K562 (cell line): ENCODE measurements at regions not wholly inside any gene's neighbourhood (a gene's known extent, or its start where the extent isn't known, plus 50 kb on each side); places are given as distances from the start of the nearest gene placed in this dataset.

Source experiments
- ATAC-seq: fragments of 200-7000 bp; cut with Tn5 transposase; 3 replicates; pipeline ENCODE4 v1.9.1; 2020; ENCODE audit warnings: moderate library complexity
- BruUV-seq: library from RNA; stranded (reverse); fragments of 400-500 nt; replicated peaks from 2 replicates; lab custom pipeline; 2021; lab: Mats Ljungman, UMichigan
- CTCF ChIA-PET: fragments of 300-600 bp; formaldehyde crosslinking; extraction: SDS; loops from one replicate; lab custom pipeline; 2021; ENCODE audit warnings: low intra/inter-chr PET ratio; lab: Yijun Ruan, JAX
- POLR2A ChIA-PET: fragments of 300-600, 350-650 bp; sonication (Branson Sonifier 250); formaldehyde crosslinking; extraction: SDS; loops from one replicate; lab custom pipeline; 2021; ENCODE audit warnings: antibody characterized with exemption, inconsistent platforms; lab: Yijun Ruan, JAX
- DNase-seq, 4 experiments: peaks; one replicate each; pipeline versions ENCODE4 v3.0.0 to v3.0.0-alpha.2; 2011 to 2018; ENCODE audit warnings: low spot score in 3 of 4, mixed read lengths in 3 of 4; ENCODE audit errors: extremely low read depth in 1 of 4
- FAIRE-seq: peaks from 2 replicates; lab custom pipeline; 2011; peaks lifted over from hg19 to GRCh38; lab: Jason Lieb, UNC
- H2AFZ ChIP-seq: 2 replicates; pipeline ENCODE4 v1.6.0; 2011; ENCODE audit warnings: low read depth, low read length, control low read depth, inconsistent platforms
- H3K27ac ChIP-seq: fragments of 200-600 bp; 3 replicates; pipeline ENCODE4 v1.8.0; 2011; ENCODE audit warnings: low read depth, mild to moderate bottlenecking, control low read depth, inconsistent platforms, low read length, moderate library complexity, mixed read lengths; ENCODE audit errors: extremely low read depth
- H3K27me3 ChIP-seq, 2 experiments: fragments of 300-600 bp in 1 of 2; 2 replicates in 1 of 2; 3 replicates in 1 of 2; pipeline versions ENCODE4 v1.6.0 to v1.8.0; 2011; ENCODE audit warnings: inconsistent platforms in 2 of 2, low read length in 2 of 2, mild to moderate bottlenecking in 1 of 2, mixed read lengths in 1 of 2, moderate library complexity in 1 of 2; ENCODE audit not compliant: control insufficient read depth in 2 of 2, insufficient read depth in 2 of 2
- H3K36me3 ChIP-seq: fragments of 300-600 bp; 3 replicates; pipeline ENCODE4 v1.8.0; 2011; ENCODE audit warnings: mild to moderate bottlenecking, low read length, inconsistent platforms; ENCODE audit not compliant: control insufficient read depth, insufficient read depth
- H3K4me1 ChIP-seq, 2 experiments: fragments of 200-600 bp in 1 of 2; replicated peaks in 1 of 2; 2 replicates in 1 of 2; 3 replicates in 1 of 2; pipeline versions ENCODE4 v1.5.1 to v1.8.0; 2011; ENCODE audit warnings: inconsistent platforms in 2 of 2, low read length in 2 of 2, mild to moderate bottlenecking in 1 of 2, mixed read lengths in 1 of 2, moderate library complexity in 1 of 2; ENCODE audit not compliant: control insufficient read depth in 2 of 2, insufficient read depth in 2 of 2
- H3K4me2 ChIP-seq: 2 replicates; pipeline ENCODE4 v1.6.1; 2011; ENCODE audit warnings: low read length, control low read depth, inconsistent platforms, mixed read lengths; ENCODE audit not compliant: insufficient read depth
- H3K4me3 ChIP-seq: fragments of 200-600 bp; sonication (generic), shearing (Covaris generic); 2 replicates; pipeline ENCODE4 v1.5.1; 2016; ENCODE audit warnings: control low read depth, inconsistent platforms
- H3K79me2 ChIP-seq: fragments of 200-600 bp; 3 replicates; pipeline ENCODE4 v1.8.0; 2011; ENCODE audit warnings: low read length, inconsistent platforms; ENCODE audit not compliant: control insufficient read depth, insufficient read depth
- H3K9ac ChIP-seq, 2 experiments: 2 replicates each; pipeline versions ENCODE4 v1.6.0 to v1.6.1; 2011; ENCODE audit warnings: low read depth in 2 of 2, low read length in 2 of 2, control low read depth in 1 of 2, inconsistent platforms in 1 of 2, mild to moderate bottlenecking in 1 of 2, mixed read lengths in 1 of 2; ENCODE audit not compliant: insufficient read depth in 1 of 2
- H3K9me1 ChIP-seq: one replicate; pipeline ENCODE4 v1.6.0; 2011; ENCODE audit warnings: inconsistent platforms, mild to moderate bottlenecking, low read length, moderate library complexity; ENCODE audit not compliant: control insufficient read depth, insufficient read depth
- H3K9me3 ChIP-seq: replicated peaks from 2 replicates; pipeline ENCODE4 v1.5.1; 2011; ENCODE audit warnings: low read depth, low read length, inconsistent platforms; ENCODE audit not compliant: control insufficient read depth, insufficient read depth
- H4K20me1 ChIP-seq: replicated peaks from 2 replicates; pipeline ENCODE4 v1.6.1; 2011; ENCODE audit warnings: low read length, inconsistent platforms, mixed read lengths; ENCODE audit not compliant: control insufficient read depth, insufficient read depth
- ARHGAP35 ChIP-seq: fragments of 450-650 bp; IDR thresholded peaks from 2 replicates; pipeline ENCODE4 v1.6.1; 2018; ENCODE audit not compliant: partially characterized antibody
- FIP1L1 ChIP-seq: fragments of 200-400 bp; formaldehyde crosslinking; IDR thresholded peaks from 2 replicates; pipeline ENCODE4 v1.6.1; 2018; ENCODE audit warnings: mild to moderate bottlenecking, low read depth, low read length; ENCODE audit not compliant: poor library complexity, severe bottlenecking
- MAFF ChIP-seq: IDR thresholded peaks from 2 replicates; pipeline ENCODE4 v1.6.1; 2012; ENCODE audit warnings: low read length, improper control_type of control experiment
- MTF1 ChIP-seq: fragments of 250-450 bp; sonication (Bioruptor Pico); IDR thresholded peaks from 2 replicates; pipeline ENCODE4 v1.9.0; 2021; ENCODE audit warnings: moderate library complexity, mild to moderate bottlenecking, inconsistent platforms, borderline replicate concordance
- NFYB ChIP-seq: IDR thresholded peaks from 2 replicates; pipeline ENCODE4 v1.6.1; 2011; ENCODE audit warnings: mild to moderate bottlenecking, moderate library complexity; ENCODE audit not compliant: insufficient read length; ENCODE audit errors: extremely low read depth
- POLR2AphosphoS2 ChIP-seq: IDR thresholded peaks from 2 replicates; pipeline ENCODE4 v1.6.1; 2012; ENCODE audit warnings: low read length, improper control_type of control experiment
- PRPF4 ChIP-seq: fragments of 200-400 bp; formaldehyde crosslinking; IDR thresholded peaks from one replicate; pipeline ENCODE4 v1.6.1; 2017; ENCODE audit warnings: low read length, low read depth, mild to moderate bottlenecking; ENCODE audit not compliant: insufficient read depth, poor library complexity, severe bottlenecking
- RBFOX2 ChIP-seq: fragments of 200-400 bp; formaldehyde crosslinking; IDR thresholded peaks from 2 replicates; pipeline ENCODE4 v1.6.1; 2017; ENCODE audit warnings: low read depth, mild to moderate bottlenecking, low read length, moderate library complexity
- RBM25 ChIP-seq: fragments of 200-400 bp; formaldehyde crosslinking; IDR thresholded peaks from 2 replicates; pipeline ENCODE4 v1.6.1; 2018; ENCODE audit warnings: low read length, low read depth, moderate library complexity; ENCODE audit not compliant: severe bottlenecking
- ZBTB8A ChIP-seq: fragments of 450-650 bp; IDR thresholded peaks from 2 replicates; pipeline ENCODE4 v1.6.1; 2018; ENCODE audit warnings: mild to moderate bottlenecking, moderate library complexity; ENCODE audit not compliant: partially characterized antibody
- WGBS: fragments of 100-300 bp; shearing (Covaris generic); methylation state at CpG from one replicate; pipeline ENCODE4 v1.1.6; 2016; ENCODE audit warnings: low coverage, mixed read lengths; ENCODE audit not compliant: insufficient coverage; ENCODE audit errors: missing lambda C conversion rate; 5-methylcytosine and 5-hydroxymethylcytosine counted together
- in situ Hi-C: fragments of 300-500 bp; cut with MboI; formaldehyde crosslinking; loops from 4 replicates; pipeline ENCODE4 v1.15.0; 2018; ENCODE audit warnings: inconsistent platforms, mixed read lengths
- intact Hi-C: fragments of 100-400 bp; cut with micrococcal nuclease; formaldehyde crosslinking; loops from 2 replicates; pipeline ENCODE4 v1.14.2; 2022
- TF ChIP-seq, protein P1 (sequence below), 2 experiments: IDR thresholded peaks; 2 replicates each; pipeline ENCODE4 v1.6.1; 2011; ENCODE audit warnings: borderline replicate concordance in 1 of 2, control low read depth in 1 of 2, low read depth in 1 of 2, low read length in 1 of 2, mild to moderate bottlenecking in 1 of 2, mixed read lengths in 1 of 2, moderate library complexity in 1 of 2; ENCODE audit not compliant: insufficient read depth in 1 of 2, insufficient read length in 1 of 2, poor library complexity in 1 of 2, severe bottlenecking in 1 of 2; ENCODE audit errors: extremely low read depth in 1 of 2
- TF ChIP-seq, protein P2 (sequence below): fragments of 450-650 bp; IDR thresholded peaks from 2 replicates; pipeline ENCODE4 v1.6.1; 2016; ENCODE audit warnings: borderline replicate concordance
- TF ChIP-seq, protein P3 (sequence below): sonication (generic); formaldehyde crosslinking; IDR thresholded peaks from 2 replicates; pipeline ENCODE4 v1.9.0; 2022; ENCODE audit warnings: mild to moderate bottlenecking, missing genetic modification reagents
- TF ChIP-seq, protein P4 (sequence below): IDR thresholded peaks from 3 replicates; pipeline ENCODE4 v1.6.1; 2011; ENCODE audit warnings: borderline replicate concordance, mild to moderate bottlenecking, moderate library complexity; ENCODE audit not compliant: insufficient read length; ENCODE audit errors: extremely low read depth

DNA sequence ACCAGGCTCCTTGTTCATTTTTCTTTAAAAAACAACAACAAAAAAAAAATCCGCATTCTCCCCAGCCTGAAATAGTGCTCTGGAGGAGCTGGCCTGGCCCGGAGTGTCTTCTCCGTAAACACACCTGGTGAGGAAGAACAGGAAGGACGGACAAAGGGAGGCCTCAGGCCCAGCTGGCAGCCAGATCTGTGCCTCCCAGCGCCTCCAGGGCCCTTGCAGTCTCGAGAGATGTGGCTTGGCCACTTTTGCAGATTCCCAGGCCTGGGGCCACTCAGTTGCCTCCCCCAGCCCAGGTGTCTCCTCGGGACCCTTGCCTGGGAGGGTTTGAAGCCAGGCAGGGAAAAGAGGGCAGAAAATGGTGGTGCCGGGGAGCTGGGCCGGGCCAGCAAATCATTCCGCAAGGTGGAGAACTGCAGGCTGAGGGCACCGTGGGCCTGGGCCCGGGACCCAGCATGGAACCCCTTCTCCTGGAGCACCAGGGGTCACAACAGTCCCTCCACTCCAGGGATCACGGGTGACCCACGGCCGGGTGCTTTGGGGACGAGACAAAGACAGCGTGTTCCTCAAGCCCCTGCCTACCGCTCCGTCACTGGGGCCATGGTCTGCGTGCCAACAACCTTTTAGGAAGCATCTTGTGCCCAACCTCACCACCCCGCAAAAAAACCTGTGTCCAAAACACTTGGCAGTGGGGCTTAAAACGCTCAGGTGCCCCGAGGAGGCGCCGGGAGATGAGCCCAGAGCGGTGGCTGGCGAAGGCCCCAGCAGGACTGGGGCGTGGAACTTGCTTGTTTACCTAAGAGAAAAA lies 67.1 kb upstream of the WNT7B start:
- POLR2A ChIA-PET = no interaction called here
- H3K79me2 ChIP-seq = no peaks in the 10 kb centered on the region
- no peak overlapping the region for H3K4me2 ChIP-seq
- peaks cover 0 to 22% of the 10 kb centered on the region in 2 experiments; a peak in 2 of 5 replicates for H3K4me1 ChIP-seq
- no peak overlapping the region for H2AFZ ChIP-seq
- ATAC-seq (no peak), DNase-seq (no peak), FAIRE-seq (no peak)
- no peak overlapping the region for H3K4me3 ChIP-seq
- no peaks in the 10 kb centered on the region for H3K27me3 ChIP-seq
- in situ Hi-C loops (no loop called here), intact Hi-C loops (no loop called here)
- H4K20me1 ChIP-seq = no peaks in the 10 kb centered on the region
- BruUV-seq = no TSS peak
- peak overlapping the region in 1 of 2 experiments; percentile 17; a peak in 1 of 4 replicates for H3K9ac ChIP-seq
- H3K9me3 ChIP-seq = no peaks in the 10 kb centered on the region
- no peak overlapping the region for H3K27ac ChIP-seq
- H3K36me3 ChIP-seq = no peaks in the 10 kb centered on the region
- H3K9me1 ChIP-seq = no peaks in the 10 kb centered on the region
- 72% methylated on average over 15 of the region's 28 CpGs for WGBS
- CTCF ChIA-PET = no interaction called here
- TF ChIP-seq, protein P1, sequence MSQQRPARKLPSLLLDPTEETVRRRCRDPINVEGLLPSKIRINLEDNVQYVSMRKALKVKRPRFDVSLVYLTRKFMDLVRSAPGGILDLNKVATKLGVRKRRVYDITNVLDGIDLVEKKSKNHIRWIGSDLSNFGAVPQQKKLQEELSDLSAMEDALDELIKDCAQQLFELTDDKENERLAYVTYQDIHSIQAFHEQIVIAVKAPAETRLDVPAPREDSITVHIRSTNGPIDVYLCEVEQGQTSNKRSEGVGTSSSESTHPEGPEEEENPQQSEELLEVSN (IDR thresholded peaks at IDR 0.05; ENCODE audit: borderline replicate concordance in 1 of 2, extremely low read depth in 1 of 2, insufficient read depth in 1 of 2, insufficient read length in 1 of 2, low read depth in 1 of 2, low read length in 1 of 2, poor library complexity in 1 of 2, severe bottlenecking in 1 of 2) = no peak
- TF ChIP-seq MTF1 (no peak), RBFOX2 (no peak), POLR2AphosphoS2 (no peak), PRPF4 (no peak), FIP1L1 (no peak), ZBTB8A (no peak), RBM25 (no peak), NFYB (no peak), ARHGAP35 (no peak), MAFF (no peak)
- TF ChIP-seq, protein P2, sequence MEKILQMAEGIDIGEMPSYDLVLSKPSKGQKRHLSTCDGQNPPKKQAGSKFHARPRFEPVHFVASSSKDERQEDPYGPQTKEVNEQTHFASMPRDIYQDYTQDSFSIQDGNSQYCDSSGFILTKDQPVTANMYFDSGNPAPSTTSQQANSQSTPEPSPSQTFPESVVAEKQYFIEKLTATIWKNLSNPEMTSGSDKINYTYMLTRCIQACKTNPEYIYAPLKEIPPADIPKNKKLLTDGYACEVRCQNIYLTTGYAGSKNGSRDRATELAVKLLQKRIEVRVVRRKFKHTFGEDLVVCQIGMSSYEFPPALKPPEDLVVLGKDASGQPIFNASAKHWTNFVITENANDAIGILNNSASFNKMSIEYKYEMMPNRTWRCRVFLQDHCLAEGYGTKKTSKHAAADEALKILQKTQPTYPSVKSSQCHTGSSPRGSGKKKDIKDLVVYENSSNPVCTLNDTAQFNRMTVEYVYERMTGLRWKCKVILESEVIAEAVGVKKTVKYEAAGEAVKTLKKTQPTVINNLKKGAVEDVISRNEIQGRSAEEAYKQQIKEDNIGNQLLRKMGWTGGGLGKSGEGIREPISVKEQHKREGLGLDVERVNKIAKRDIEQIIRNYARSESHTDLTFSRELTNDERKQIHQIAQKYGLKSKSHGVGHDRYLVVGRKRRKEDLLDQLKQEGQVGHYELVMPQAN = no peak
- TF ChIP-seq, protein P3, sequence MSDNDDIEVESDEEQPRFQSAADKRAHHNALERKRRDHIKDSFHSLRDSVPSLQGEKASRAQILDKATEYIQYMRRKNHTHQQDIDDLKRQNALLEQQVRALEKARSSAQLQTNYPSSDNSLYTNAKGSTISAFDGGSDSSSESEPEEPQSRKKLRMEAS (CRISPR knock-in tag) = no peak
- TF ChIP-seq, protein P4, sequence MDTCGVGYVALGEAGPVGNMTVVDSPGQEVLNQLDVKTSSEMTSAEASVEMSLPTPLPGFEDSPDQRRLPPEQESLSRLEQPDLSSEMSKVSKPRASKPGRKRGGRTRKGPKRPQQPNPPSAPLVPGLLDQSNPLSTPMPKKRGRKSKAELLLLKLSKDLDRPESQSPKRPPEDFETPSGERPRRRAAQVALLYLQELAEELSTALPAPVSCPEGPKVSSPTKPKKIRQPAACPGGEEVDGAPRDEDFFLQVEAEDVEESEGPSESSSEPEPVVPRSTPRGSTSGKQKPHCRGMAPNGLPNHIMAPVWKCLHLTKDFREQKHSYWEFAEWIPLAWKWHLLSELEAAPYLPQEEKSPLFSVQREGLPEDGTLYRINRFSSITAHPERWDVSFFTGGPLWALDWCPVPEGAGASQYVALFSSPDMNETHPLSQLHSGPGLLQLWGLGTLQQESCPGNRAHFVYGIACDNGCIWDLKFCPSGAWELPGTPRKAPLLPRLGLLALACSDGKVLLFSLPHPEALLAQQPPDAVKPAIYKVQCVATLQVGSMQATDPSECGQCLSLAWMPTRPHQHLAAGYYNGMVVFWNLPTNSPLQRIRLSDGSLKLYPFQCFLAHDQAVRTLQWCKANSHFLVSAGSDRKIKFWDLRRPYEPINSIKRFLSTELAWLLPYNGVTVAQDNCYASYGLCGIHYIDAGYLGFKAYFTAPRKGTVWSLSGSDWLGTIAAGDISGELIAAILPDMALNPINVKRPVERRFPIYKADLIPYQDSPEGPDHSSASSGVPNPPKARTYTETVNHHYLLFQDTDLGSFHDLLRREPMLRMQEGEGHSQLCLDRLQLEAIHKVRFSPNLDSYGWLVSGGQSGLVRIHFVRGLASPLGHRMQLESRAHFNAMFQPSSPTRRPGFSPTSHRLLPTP = no peak
